Prostate gland (tissue), 2 donors: ENCODE measurements at regions not wholly inside any gene's neighbourhood (a gene's known extent, or its start where the extent isn't known, plus 50 kb on each side); places are given as distances from the start of the nearest gene placed in this dataset.

Source experiments
- DNase-seq: peaks from one replicate; pipeline ENCODE4 v3.0.0-alpha.2; 2019; ENCODE audit warnings: low spot score
- H3K27ac ChIP-seq, 2 donors: fragments of 200-600 bp; sonication (generic); 2 replicates each; pipeline ENCODE4 v1.5.1; 2017 to 2019
- H3K27me3 ChIP-seq: fragments of 200-600 bp; sonication (generic); replicated peaks from 2 replicates; pipeline ENCODE4 v1.5.1; 2019; ENCODE audit not compliant: insufficient read depth
- H3K36me3 ChIP-seq, 2 donors: fragments of 200-600 bp; sonication (generic); 1 replicate in 1 of 2; 2 replicates in 1 of 2; pipeline versions ENCODE4 v1.5.1 to v1.8.1; 2017 to 2019
- H3K4me1 ChIP-seq: fragments of 200-600 bp; sonication (generic); replicated peaks from 2 replicates; pipeline ENCODE4 v1.5.1; 2019
- H3K4me3 ChIP-seq, 2 donors: fragments of 200-600 bp; sonication (generic); 2 replicates each; pipeline ENCODE4 v1.5.1; 2017 to 2019
- H3K9me3 ChIP-seq: fragments of 200-600 bp; sonication (generic); 2 replicates; pipeline ENCODE4 v1.5.1; 2017
- POLR2A ChIP-seq: fragments of 450-650 bp; IDR thresholded peaks from one replicate; pipeline ENCODE4 v1.6.1; 2016; ENCODE audit warnings: antibody characterized with exemption, mild to moderate bottlenecking
- POLR2AphosphoS5 ChIP-seq: sonication (generic); formaldehyde crosslinking; IDR thresholded peaks from one replicate; pipeline ENCODE4 v1.6.1; 2017; ENCODE audit warnings: antibody characterized with exemption
- WGBS: methylation state at CpG from one replicate; pipeline ENCODE4 v1.1.5; 2018; 5-methylcytosine and 5-hydroxymethylcytosine counted together
- intact Hi-C: fragments of 100-400 bp; cut with DNase I; formaldehyde crosslinking; loops from one replicate; pipeline ENCODE4 v1.14.2; 2022
- TF ChIP-seq, protein P1 (sequence below), 4 experiments: fragments of 200-600 bp in 2 of 4; fragments of 450-650 bp in 2 of 4; sonication (generic) in 2 of 4; IDR thresholded peaks; 1 replicate in 3 of 4; 2 replicates in 1 of 4; pipeline ENCODE4 v1.5.1; 2016 to 2019; ENCODE audit warnings: antibody characterized with exemption in 4 of 4, mild to moderate bottlenecking in 2 of 4, moderate library complexity in 2 of 4

DNA sequence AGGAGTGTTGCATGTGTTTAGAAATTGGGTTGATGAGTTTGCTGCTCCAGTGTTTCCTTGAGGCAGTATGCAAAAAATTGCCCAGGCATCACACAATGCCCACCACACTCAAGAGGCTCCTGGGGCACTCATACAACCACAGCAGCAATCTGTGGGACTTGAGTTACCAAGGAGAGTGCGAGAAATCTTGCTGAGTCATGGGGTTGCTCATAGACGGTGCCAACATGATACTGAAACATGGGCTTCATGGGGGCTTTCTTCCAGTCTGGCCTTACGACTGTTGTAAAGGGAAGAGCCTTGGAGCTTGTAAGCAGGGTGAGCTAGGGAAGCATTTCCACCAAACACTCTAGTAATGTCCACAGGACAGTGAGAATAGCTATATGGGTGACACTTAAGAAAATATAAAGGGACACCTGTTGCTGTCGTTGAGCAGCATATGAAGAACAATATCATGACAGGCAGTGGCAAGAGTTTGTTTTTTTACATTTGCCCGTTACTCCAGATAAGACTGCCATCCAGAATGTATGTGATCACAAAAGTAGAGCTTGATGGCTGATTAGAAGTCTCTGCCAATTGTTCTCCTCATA, 1237.4 kb downstream of the UQCRFS1 start:
- WGBS, result 83% methylated on average over 5 of the region's 5 CpGs
- H3K4me3 ChIP-seq, result no peak overlapping the region
- intact Hi-C loops, result loop anchor here (10.0 kb wide), 1 partner anchor 899 kb away; no protein-coding TSS in a partner anchor

DNA sequence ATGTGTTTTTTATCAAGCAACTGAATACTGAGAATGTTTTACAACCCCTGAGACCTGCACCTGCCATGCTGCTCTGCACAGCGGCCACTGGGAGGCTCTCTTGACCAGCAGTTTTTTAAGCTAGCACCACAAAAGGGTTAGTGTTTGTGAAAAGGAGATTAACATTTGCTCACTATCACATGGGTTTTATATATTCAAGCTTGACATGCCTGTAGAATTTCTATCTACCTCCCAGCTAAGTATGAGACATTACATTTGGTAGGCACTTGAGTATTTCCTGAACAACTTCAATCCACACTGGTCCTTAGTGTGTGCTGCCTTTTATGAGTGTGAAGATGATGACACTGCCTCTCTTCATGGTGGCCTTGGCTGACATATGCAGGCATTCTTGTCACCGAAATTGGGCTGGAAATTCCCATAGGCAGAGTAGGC, 1238.9 kb downstream of the UQCRFS1 start:
- H3K36me3 ChIP-seq, result no peaks in the 10 kb centered on the region
- intact Hi-C loops, result loop anchor here (5.0 to 10.0 kb wide), 2 partner anchors 353 to 901 kb away; no protein-coding TSS in a partner anchor
- no peak for TF ChIP-seq POLR2A
- TF ChIP-seq, protein P1, sequence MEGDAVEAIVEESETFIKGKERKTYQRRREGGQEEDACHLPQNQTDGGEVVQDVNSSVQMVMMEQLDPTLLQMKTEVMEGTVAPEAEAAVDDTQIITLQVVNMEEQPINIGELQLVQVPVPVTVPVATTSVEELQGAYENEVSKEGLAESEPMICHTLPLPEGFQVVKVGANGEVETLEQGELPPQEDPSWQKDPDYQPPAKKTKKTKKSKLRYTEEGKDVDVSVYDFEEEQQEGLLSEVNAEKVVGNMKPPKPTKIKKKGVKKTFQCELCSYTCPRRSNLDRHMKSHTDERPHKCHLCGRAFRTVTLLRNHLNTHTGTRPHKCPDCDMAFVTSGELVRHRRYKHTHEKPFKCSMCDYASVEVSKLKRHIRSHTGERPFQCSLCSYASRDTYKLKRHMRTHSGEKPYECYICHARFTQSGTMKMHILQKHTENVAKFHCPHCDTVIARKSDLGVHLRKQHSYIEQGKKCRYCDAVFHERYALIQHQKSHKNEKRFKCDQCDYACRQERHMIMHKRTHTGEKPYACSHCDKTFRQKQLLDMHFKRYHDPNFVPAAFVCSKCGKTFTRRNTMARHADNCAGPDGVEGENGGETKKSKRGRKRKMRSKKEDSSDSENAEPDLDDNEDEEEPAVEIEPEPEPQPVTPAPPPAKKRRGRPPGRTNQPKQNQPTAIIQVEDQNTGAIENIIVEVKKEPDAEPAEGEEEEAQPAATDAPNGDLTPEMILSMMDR (IDR thresholded peaks at IDR 0.05), result peak; percentile 16 to 61 (median 54)
- H3K27ac ChIP-seq, result no peak overlapping the region
- no peaks in the 10 kb centered on the region for H3K27me3 ChIP-seq
- no peak overlapping the region for H3K4me3 ChIP-seq
- H3K9me3 ChIP-seq, result no peaks in the 10 kb centered on the region
- WGBS, result 15% methylated on average over 2 of the region's 2 CpGs
- H3K4me1 ChIP-seq, result no peaks in the 10 kb centered on the region
- no peak for DNase-seq

More for the DNA sequence above, 1237.4 kb downstream of the UQCRFS1 start:
- no peak for DNase-seq
- H3K36me3 ChIP-seq, result no peaks in the 10 kb centered on the region
- no peaks in the 10 kb centered on the region for H3K27me3 ChIP-seq
- no peaks in the 10 kb centered on the region for H3K4me1 ChIP-seq
- TF ChIP-seq, protein P1 (IDR thresholded peaks at IDR 0.05), result no peak
- TF ChIP-seq POLR2A, result no peak
- no peak for TF ChIP-seq POLR2AphosphoS5
- H3K9me3 ChIP-seq, result no peaks in the 10 kb centered on the region
- H3K27ac ChIP-seq, result no peak overlapping the region

- TF ChIP-seq POLR2A (no peak), POLR2AphosphoS5 (no peak)
- TF ChIP-seq, protein P1 (IDR thresholded peaks at IDR 0.05), result no peak
- DNase-seq, result peak; percentile 4
- H3K4me3 ChIP-seq, result no peak overlapping the region
- WGBS, result 31% methylated on average over 5 of the region's 5 CpGs
- H3K4me1 ChIP-seq, result no peaks in the 10 kb centered on the region
- H3K9me3 ChIP-seq, result no peaks in the 10 kb centered on the region
- H3K36me3 ChIP-seq, result no peaks in the 10 kb centered on the region
- no peak overlapping the region for H3K27ac ChIP-seq
- intact Hi-C loops, result loop anchor here (5.0 to 10.0 kb wide), 2 partner anchors 355 to 902 kb away; no protein-coding TSS in a partner anchor
- no peaks in the 10 kb centered on the region for H3K27me3 ChIP-seq
Measured at GRCh38 chr19:27972291-27973040, 1240.5 kb downstream of the UQCRFS1 start.

DNA sequence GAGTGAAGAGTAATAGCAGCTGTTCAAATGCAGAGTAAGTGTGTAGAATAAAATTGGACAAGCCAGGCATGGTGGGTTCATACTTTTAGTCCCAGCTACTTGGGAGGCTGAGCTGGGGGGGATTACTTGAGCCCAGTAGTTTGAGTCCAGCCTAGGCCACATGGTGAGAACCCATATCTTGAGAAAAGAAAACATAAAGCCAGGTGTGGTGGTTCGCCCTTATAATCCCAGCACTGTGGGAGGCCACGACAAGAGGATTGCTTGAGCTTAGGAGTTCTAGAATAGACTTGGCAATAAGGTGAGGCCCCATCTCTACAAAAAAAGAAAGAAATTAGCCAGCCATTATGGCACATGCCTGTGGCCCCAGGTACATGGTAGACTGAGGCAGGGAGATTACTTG, 1241.1 kb downstream of the UQCRFS1 start:
- Histone ChIP-seq H3K27me3 (no peaks in the 10 kb centered on the region), H3K4me1 (no peaks in the 10 kb centered on the region), H3K27ac (no peak overlapping the region), H3K4me3 (no peak overlapping the region), H3K9me3 (no peaks in the 10 kb centered on the region), H3K36me3 (no peaks in the 10 kb centered on the region)
- WGBS, result 74% methylated on average over 2 of the region's 2 CpGs
- intact Hi-C loops, result loop anchor here (5.0 to 10.0 kb wide), 2 partner anchors 355 to 903 kb away; no protein-coding TSS in a partner anchor
- no peak for DNase-seq
- TF ChIP-seq, protein P1 (IDR thresholded peaks at IDR 0.05), result no peak
- TF ChIP-seq POLR2AphosphoS5 (no peak), POLR2A (no peak)
